ENCODE measurements at regions not wholly inside any gene's neighbourhood (a gene's known extent, or its start where the extent isn't known, plus 50 kb on each side); places are given as distances from the start of the nearest gene placed in this dataset.
"Not testable (repeated sequence)": the region's sequence is repeated elsewhere in the genome, so short reads cannot be mapped to it uniquely, and the experiment has no call there.

DNA sequence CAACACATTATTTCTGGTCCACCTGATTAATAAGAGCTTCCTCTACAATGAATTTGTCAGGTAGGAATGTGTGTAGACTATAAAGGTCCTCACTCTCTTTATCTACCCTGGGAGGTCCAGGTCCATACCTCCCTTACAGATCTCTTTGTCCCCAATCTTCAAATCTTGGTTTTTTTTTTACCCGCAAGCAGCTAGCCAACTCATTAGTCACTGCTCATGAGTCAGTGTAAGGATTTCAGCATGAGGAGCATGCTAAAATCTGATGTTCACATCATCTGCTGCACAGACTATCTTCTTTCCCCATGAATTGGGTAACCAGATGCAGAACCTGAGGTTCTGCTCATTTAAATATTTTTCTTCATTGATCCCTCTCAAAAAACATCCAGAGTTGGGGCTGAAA, 397.0 kb upstream of the ISX start:
- Histone ChIP-seq H4K20me1 (ENCODE audit: insufficient read depth, low read length) (no peaks in the 10 kb centered on the region), H3K27me3 (ENCODE audit: control insufficient read depth in 1 of 2, insufficient read depth in 2 of 2, low read length in 2 of 2) (no peaks in the 10 kb centered on the region), H3K79me2 (ENCODE audit: insufficient read depth, low read length) (no peaks in the 10 kb centered on the region), H3K4me1 (ENCODE audit: insufficient read depth, low read length) (no peaks in the 10 kb centered on the region), H3K4me2 (ENCODE audit: low read depth, low read length) (no peak overlapping the region), H3K36me3 (replicated peaks in 1 of 2; ENCODE audit: control insufficient read depth in 1 of 2, insufficient read depth in 2 of 2, low read length in 2 of 2) (no peaks in the 10 kb centered on the region), H3K27ac (ENCODE audit: extremely low read length, insufficient read depth, low read length) (no peak overlapping the region), H3K9me3 (ENCODE audit: low read length) (no peaks in the 10 kb centered on the region), H2AFZ (ENCODE audit: low read length) (no peak overlapping the region), H3K4me3 (replicated peaks in 1 of 3; ENCODE audit: insufficient read depth in 1 of 3, low read depth in 2 of 3, low read length in 3 of 3) (no peak overlapping the region), H3K9ac (ENCODE audit: insufficient read depth, low read depth, low read length) (no peak overlapping the region)
- ChIA-PET POLR2A (no interaction called here), CTCF (ENCODE audit: low intra/inter-chr PET ratio, low total read pairs) (no interaction called here)
- ATAC-seq (no peak), DNase-seq (ENCODE audit: low spot score) (no peak), FAIRE-seq (no peak)
- in situ Hi-C loops (cut with HindIII; ENCODE audit: extremely low pct_ligation_motif_present, low pct_unique_long_range_greater_than_20kb): no loop called here
- no TSS peak for BruUV-seq (replicated peaks)
- TF ChIP-seq HNRNPLL (IDR thresholded peaks at IDR 0.05; ENCODE audit: low read depth, low read length, poor library complexity, severe bottlenecking): no peak
- intact Hi-C loops (cut with micrococcal nuclease; ENCODE audit: unreplicated experiment): no loop called here
- 88% methylated on average over 1 of the region's 1 CpG for WGBS (ENCODE audit: low lambda C conversion rate)

DNA sequence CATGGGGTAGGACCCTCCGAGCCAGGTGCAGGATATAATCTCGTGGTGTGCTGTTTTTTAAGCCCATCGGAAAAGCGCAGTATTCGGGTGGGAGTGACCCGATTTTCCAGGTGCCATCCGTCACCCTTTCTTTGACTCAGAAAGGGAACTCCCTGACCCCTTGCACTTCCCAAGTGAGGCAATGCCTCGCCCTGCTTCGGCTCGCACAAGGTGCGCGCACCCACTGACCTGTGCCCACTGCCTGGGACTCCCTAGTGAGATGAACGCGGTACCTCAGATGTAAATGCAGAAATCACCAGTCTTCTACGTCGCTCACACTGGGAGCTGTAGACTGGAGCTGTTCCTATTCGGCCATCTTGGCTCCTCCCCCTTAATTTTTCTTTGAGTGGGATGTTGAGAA, 382.9 kb upstream of the ISX start:
- FAIRE-seq; H3K4me2 ChIP-seq (ENCODE audit: low read depth, low read length); H3K4me1 ChIP-seq (ENCODE audit: insufficient read depth, low read length); H3K27me3 ChIP-seq (ENCODE audit: control insufficient read depth in 1 of 2, insufficient read depth in 2 of 2, low read length in 2 of 2); ATAC-seq; H3K79me2 ChIP-seq (ENCODE audit: insufficient read depth, low read length); H3K36me3 ChIP-seq (replicated peaks in 1 of 2; ENCODE audit: control insufficient read depth in 1 of 2, insufficient read depth in 2 of 2, low read length in 2 of 2); H2AFZ ChIP-seq (ENCODE audit: low read length); H3K4me3 ChIP-seq (replicated peaks in 1 of 3; ENCODE audit: insufficient read depth in 1 of 3, low read depth in 2 of 3, low read length in 3 of 3); H4K20me1 ChIP-seq (ENCODE audit: insufficient read depth, low read length); POLR2A ChIA-PET; H3K9me3 ChIP-seq (ENCODE audit: low read length); in situ Hi-C loops (cut with HindIII; ENCODE audit: extremely low pct_ligation_motif_present, low pct_unique_long_range_greater_than_20kb); H3K27ac ChIP-seq (ENCODE audit: extremely low read length, insufficient read depth, low read length); DNase-seq (ENCODE audit: low spot score); intact Hi-C loops (cut with micrococcal nuclease; ENCODE audit: unreplicated experiment); CTCF ChIA-PET (ENCODE audit: low intra/inter-chr PET ratio, low total read pairs); H3K9ac ChIP-seq (ENCODE audit: insufficient read depth, low read depth, low read length); BruUV-seq (replicated peaks): not testable (repeated sequence)
- WGBS (ENCODE audit: low lambda C conversion rate): 76% methylated on average over 5 of the region's 17 CpGs

DNA sequence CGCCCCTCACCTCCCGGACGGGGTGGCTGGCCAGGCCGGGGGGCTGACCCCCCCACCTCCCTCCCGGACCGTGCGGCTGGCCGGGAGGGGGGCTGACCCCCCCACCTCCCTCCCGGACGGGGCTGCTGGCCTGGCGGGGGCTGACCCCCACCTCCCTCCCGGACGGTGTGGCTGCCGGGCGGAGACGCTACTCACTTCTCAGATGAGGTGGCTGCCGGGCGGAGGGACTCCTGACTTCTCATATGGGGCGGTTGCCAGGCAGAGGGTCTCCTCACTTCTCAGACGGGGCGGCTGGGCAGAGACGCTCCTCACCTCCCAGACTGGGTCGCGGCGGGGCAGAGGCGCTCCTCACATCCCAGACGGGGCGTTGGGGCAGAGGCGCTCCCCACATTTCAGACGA, 381.7 kb upstream of the ISX start:
- intact Hi-C loops (cut with micrococcal nuclease; ENCODE audit: unreplicated experiment); H2AFZ ChIP-seq (ENCODE audit: low read length); H3K4me3 ChIP-seq (replicated peaks in 1 of 3; ENCODE audit: insufficient read depth in 1 of 3, low read depth in 2 of 3, low read length in 3 of 3); H4K20me1 ChIP-seq (ENCODE audit: insufficient read depth, low read length); H3K4me1 ChIP-seq (ENCODE audit: insufficient read depth, low read length); DNase-seq (ENCODE audit: low spot score); POLR2A ChIA-PET; in situ Hi-C loops (cut with HindIII; ENCODE audit: extremely low pct_ligation_motif_present, low pct_unique_long_range_greater_than_20kb); ATAC-seq; H3K79me2 ChIP-seq (ENCODE audit: insufficient read depth, low read length); H3K27me3 ChIP-seq (ENCODE audit: control insufficient read depth in 1 of 2, insufficient read depth in 2 of 2, low read length in 2 of 2); H3K36me3 ChIP-seq (replicated peaks in 1 of 2; ENCODE audit: control insufficient read depth in 1 of 2, insufficient read depth in 2 of 2, low read length in 2 of 2); BruUV-seq (replicated peaks); FAIRE-seq; H3K9ac ChIP-seq (ENCODE audit: insufficient read depth, low read depth, low read length); H3K27ac ChIP-seq (ENCODE audit: extremely low read length, insufficient read depth, low read length); H3K4me2 ChIP-seq (ENCODE audit: low read depth, low read length); CTCF ChIA-PET (ENCODE audit: low intra/inter-chr PET ratio, low total read pairs); H3K9me3 ChIP-seq (ENCODE audit: low read length): not testable (repeated sequence)
- WGBS (ENCODE audit: low lambda C conversion rate): 46% methylated on average over 8 of the region's 30 CpGs

Measured in HepG2 (cell line).